ENCODE measurements at regions not wholly inside any gene's neighbourhood (a gene's known extent, or its start where the extent isn't known, plus 50 kb on each side); places are given as distances from the start of the nearest gene placed in this dataset.
"Not testable (repeated sequence)": the region's sequence is repeated elsewhere in the genome, so short reads cannot be mapped to it uniquely, and the experiment has no call there.

DNA sequence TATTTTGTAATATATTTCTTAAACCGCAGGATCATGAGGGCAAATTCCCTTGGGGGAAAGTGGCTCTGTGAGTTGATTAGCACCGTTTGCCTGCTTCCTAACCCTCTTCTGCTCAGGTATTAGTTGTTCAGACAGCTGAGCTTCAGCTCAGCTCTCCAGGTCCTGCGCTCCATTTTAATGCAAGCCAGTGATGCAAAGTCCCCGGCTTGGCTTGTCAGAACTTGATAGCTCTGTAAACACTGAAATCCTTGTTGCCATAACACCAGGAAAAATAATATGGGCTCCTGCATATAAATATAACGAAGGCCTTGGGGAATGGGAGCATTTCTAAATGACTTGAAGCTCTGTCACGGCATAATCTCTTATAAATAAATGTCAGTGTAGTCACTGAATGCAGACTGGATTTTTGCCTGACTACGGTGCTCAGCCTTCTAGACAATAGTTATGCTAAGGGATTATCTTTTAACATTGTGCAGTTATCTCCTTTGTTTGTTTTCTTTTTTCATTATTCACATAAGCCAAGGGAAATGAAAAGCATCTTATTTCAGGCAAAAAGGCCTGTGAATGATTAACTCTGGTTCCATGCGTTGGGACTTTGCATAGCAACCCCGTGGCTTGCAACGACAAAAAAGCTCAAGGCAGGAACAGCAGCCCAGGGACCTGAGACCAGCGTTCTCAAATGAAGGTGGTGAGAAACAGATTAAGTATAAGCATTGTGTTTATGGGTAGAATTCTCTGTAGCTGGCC lies 253.2 kb downstream of the SPRY1 start:
- DNase-seq: no peak

GRCh38 chr4:123651066-123651465 lies 254.5 kb downstream of the SPRY1 start:
- DNase-seq: no peak

GRCh38 chr4:123651536-123652180 lies 255.1 kb downstream of the SPRY1 start:
- no peak for DNase-seq

- DNase-seq: no peak
These were observed 255.9 kb downstream of the SPRY1 start for GRCh38 chr4:123652476-123652875.

- DNase-seq: no peak
These were observed 256.6 kb downstream of the SPRY1 start for GRCh38 chr4:123653236-123653635.

DNA sequence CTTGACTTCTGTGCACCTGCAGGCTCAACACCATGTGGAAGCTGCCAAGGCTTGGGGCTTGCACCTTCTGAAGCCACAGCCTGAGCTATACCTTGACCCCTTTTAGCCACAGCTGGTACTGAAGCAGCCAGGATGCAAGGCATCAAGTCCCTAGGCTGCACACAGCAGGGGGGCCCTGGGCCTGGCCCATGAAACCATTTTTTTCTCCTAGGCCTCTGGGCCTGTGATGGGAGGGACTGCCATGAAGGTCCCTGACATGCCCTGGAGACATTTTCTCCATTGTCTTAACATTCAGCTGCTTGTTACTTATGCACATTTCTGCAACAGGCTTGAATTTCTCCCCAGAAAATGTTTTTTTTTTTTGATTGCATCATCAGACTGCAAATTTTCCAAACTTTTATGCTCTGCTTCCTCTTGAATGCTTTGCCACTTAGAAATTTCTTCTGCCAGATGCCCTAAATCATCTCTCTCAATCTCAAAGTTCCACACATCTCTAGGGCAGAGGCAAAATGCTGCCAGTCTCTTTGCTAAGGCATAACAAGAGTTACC lies 260.2 kb downstream of the SPRY1 start:
- not testable (repeated sequence) for DNase-seq

- not testable (repeated sequence) for DNase-seq
These were observed 261.0 kb downstream of the SPRY1 start for GRCh38 chr4:123657606-123658005.

GRCh38 chr4:123659262-123659661 lies 262.7 kb downstream of the SPRY1 start:
- no peak for DNase-seq

DNA sequence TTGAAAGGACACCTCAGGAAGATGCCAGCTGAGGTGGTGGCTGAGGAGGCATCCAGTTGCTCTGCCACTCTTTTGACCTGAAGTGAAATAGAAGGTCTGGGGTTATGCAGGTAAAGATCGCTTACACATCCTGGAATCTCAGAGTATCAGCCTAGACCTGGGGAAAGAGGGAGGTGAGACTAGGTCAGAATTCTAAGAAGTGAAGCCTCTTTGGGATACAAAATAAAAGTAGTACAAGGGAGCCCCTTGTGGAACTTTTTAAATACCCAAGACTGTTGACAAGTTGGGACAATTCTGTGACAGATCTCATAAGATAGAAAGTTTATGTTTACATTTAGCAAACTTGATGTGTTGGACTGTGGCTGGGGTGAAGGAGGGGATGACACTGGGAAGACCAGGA lies 263.1 kb downstream of the SPRY1 start:
- no peak for DNase-seq

GRCh38 chr4:123661080-123661737 lies 264.6 kb downstream of the SPRY1 start:
- no peak for DNase-seq

DNA sequence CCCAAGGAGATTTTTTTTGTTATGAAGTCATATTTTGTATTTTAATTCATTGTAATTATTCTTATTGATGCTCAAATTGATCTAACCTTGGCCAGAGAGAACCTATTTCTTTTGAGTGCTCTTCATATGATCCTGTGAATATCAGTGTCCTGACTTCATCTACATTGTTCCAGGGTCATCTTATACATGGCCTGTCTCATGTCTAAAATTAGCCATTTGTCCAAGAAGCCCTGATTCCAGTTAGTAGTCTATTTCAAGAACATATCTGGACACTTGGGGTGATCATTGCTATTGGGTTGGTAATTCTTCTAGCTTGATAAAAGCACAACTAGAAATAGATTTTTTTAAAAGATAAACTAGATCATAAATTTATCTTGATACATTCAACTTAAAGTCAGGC lies 266.2 kb downstream of the SPRY1 start:
- DNase-seq: no peak

GRCh38 chr4:123666486-123666885 lies 269.9 kb downstream of the SPRY1 start:
- DNase-seq: no peak

DNA sequence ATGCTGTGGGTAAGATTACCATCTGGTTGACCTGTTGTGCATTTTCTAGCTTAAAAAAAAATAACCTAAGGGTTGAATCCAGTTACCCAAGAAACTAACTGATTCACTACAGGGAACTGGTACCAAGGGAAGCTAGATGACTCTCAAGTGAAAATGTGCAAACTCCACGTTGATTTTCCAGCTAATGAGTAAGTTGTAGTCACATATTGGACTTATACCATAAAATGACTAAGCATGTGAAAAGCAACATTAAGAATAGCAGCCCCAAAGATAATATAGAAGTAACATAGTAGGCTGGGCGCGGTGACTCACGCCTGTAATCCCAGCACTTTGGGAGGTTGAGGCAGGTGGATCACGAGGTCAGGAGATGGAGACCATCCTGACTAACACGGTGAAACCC lies 270.9 kb downstream of the SPRY1 start:
- no peak for DNase-seq

GRCh38 chr4:123667991-123668390 lies 271.4 kb downstream of the SPRY1 start:
- DNase-seq: no peak

DNA sequence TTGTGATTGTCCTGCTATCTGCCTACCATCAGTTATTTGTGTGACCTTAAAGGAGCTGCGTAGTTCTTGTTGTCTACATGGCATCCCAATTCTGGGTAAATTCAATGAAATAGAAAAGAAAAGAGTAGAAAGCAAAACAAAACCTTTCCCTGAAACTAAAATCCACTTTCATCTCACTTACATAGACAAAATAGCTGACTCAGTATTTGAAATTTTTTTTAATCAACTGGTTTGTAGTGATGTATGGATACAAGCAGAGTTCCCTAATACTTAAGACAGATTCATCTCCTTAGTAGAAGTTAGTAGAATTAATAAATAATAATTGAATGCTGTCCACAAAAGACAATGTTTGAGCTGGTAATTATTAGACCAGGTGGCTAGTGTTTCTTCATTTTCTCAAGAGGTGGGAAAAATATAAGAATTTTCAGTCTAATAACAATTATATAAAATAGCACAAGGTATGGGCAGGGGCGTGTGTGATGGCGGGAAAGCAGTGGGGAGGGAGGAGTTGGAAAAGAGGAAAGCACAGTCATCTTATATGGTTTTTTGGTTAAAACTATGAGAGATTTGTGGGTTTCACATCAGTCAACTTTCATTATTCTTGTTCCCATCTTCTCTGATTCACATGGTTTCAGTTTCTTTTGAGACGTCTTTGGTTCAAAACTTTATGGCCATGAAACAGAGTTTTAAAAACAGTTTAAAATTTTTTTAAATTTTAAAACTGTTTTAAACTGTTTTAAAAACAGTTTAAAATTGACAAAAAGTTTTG lies 275.2 kb downstream of the SPRY1 start:
- no peak for DNase-seq

GRCh38 chr4:123672987-123673386 lies 276.4 kb downstream of the SPRY1 start:
- DNase-seq: no peak

- DNase-seq: no peak
These were observed 277.4 kb downstream of the SPRY1 start for GRCh38 chr4:123673971-123674370.

DNA sequence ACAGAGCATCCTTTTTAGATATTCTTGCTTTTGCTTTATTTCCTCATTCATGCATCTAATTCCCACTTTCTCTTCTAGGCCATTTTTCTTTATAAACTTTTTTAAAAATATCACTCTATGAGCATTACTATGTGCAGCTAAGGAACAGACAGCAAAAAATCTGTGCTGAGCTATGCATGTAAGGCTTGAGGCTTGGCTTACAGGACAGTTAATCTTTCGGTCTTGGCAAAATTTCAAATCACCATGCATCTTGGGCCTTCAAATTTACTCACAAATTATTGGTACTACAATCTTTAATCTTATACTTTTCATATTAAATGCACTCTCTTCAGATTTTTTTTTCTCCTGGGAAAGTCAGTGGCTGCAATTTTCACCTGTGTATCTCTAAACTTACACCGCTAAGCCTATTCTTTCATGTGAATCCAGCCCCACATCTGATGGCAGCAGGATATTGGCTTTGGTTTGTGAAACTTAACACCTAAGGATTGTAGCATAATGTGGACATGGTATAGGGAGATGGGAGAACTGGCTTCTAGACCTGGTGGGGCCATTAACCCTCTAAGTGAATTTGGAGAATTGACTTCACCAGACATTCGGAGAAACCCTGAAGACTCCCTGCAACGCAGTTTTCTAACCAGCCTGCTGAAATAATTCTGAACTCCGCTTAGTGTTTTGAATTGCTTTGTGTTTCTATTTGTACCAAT lies 278.3 kb downstream of the SPRY1 start:
- DNase-seq: no peak

- DNase-seq: no peak
These were observed 279.0 kb downstream of the SPRY1 start for GRCh38 chr4:123675567-123675966.

DNA sequence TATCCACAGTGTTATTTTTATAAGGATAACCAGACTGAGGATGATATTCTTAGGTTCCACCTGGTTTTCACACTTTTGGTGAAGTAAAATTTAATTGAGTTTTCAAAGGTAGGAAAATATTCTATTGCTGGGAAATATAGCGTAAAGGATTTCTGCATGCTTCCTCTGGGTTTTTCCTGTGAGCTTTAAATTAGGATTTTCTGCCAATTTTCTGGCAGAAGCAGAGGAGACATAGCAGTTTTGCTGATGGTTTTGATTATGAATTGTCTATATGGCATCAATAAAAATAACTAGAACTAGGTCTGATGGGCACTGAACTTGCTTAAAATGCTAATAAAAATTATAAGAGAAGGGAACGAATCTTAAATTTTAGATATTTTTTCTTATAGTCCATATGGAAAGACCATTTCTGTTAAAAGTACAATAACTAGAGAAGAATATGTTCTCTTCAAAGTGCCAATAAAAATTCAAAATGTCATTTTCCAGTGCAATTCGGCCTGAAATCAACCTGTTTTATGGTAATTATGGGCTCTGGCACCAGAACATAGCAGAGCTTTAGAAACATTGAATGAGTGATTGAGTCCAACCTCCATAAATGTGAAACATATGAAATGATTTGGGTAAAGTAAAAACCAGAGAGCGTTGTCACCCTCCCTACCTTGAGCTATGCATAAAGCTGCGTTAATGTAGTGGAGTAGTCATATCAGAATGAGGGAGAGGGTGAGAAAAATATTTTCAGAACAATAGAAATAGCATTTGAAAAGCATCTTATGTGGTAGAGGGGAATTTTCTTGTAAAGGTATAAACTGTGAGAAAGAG lies 279.7 kb downstream of the SPRY1 start:
- no peak for DNase-seq

GRCh38 chr4:123676890-123677229 lies 280.3 kb downstream of the SPRY1 start:
- no peak for DNase-seq

- no peak for DNase-seq
These were observed 286.3 kb downstream of the SPRY1 start for GRCh38 chr4:123682931-123683330.
